Panc1 (cell line): ENCODE measurements at regions not wholly inside any gene's neighbourhood (a gene's known extent, or its start where the extent isn't known, plus 50 kb on each side); places are given as distances from the start of the nearest gene placed in this dataset.

Experiments used
- ATAC-seq: fragments of 200-7000 bp; cut with Tn5 transposase; 2 replicates; pipeline ENCODE4 v1.9.1; 2020; ENCODE audit warnings: mild to moderate bottlenecking, moderate library complexity
- BruUV-seq: library from RNA; stranded (reverse); fragments of 400-500 nt; replicated peaks from 2 replicates; lab custom pipeline; 2021; lab: Mats Ljungman, UMichigan
- CTCF ChIA-PET: fragments of 300-600 bp; sonication (Branson Sonifier 250); formaldehyde crosslinking; loops from one replicate; lab custom pipeline; 2022; ENCODE audit warnings: antibody characterized with exemption; lab: Charles Lee
- POLR2A ChIA-PET: fragments of 300-600 bp; sonication (Branson Sonifier 250); formaldehyde crosslinking; loops from one replicate; lab custom pipeline; 2022; ENCODE audit warnings: antibody characterized with exemption; lab: Charles Lee
- DNase-seq: peaks from one replicate; pipeline ENCODE4 v3.0.0-alpha.2; 2010; ENCODE audit warnings: low read depth, low spot score
- H3K27ac ChIP-seq: 2 replicates; pipeline ENCODE4 v1.5.1; 2011; ENCODE audit warnings: mild to moderate bottlenecking, low read length, inconsistent platforms
- H3K27me3 ChIP-seq: fragments of 200-500 bp; sonication (Bioruptor generic); 2 replicates; pipeline ENCODE4 v1.6.0; 2014; ENCODE audit warnings: low read length, inconsistent platforms; ENCODE audit not compliant: control insufficient read depth, insufficient read depth
- H3K36me3 ChIP-seq: fragments of 200-500 bp; sonication (Bioruptor generic); 2 replicates; pipeline ENCODE4 v1.5.1; 2014; ENCODE audit warnings: inconsistent platforms, mild to moderate bottlenecking, low read length, moderate library complexity; ENCODE audit not compliant: control insufficient read depth, insufficient read depth
- H3K4me1 ChIP-seq: 2 replicates; pipeline ENCODE4 v1.5.1; 2011; ENCODE audit warnings: inconsistent platforms, mild to moderate bottlenecking, low read length, moderate library complexity; ENCODE audit not compliant: control insufficient read depth, insufficient read depth
- H3K4me3 ChIP-seq, 2 experiments: 2 replicates each; pipeline ENCODE4 v1.5.1; 2011 to 2012; ENCODE audit warnings: low read depth in 2 of 2, low read length in 2 of 2, mild to moderate bottlenecking in 2 of 2, inconsistent platforms in 1 of 2, moderate library complexity in 1 of 2
- H3K9me3 ChIP-seq: fragments of 200-500 bp; sonication (Bioruptor generic); 2 replicates; pipeline ENCODE4 v1.5.1; 2014; ENCODE audit warnings: low read depth, mild to moderate bottlenecking, inconsistent platforms, low read length, moderate library complexity; ENCODE audit not compliant: control insufficient read depth, insufficient read depth
- CTCF ChIP-seq: fragments of 450-650 bp; IDR thresholded peaks from 2 replicates; pipeline ENCODE4 v1.5.1; 2017; ENCODE audit warnings: mild to moderate bottlenecking
- POLR2AphosphoS5 ChIP-seq: IDR thresholded peaks from 2 replicates; pipeline ENCODE4 v1.6.1; 2012; ENCODE audit warnings: mild to moderate bottlenecking, low read depth, low read length, moderate library complexity
- REST ChIP-seq, 2 experiments: IDR thresholded peaks; 2 replicates each; pipeline ENCODE4 v1.6.1; 2011 to 2012; ENCODE audit warnings: low read depth in 2 of 2, control low read depth in 1 of 2, low read length in 1 of 2, mild to moderate bottlenecking in 1 of 2, moderate library complexity in 1 of 2; ENCODE audit not compliant: insufficient read depth in 1 of 2
- SIN3A ChIP-seq: IDR thresholded peaks from 2 replicates; pipeline ENCODE4 v1.6.1; 2012; ENCODE audit warnings: low read depth, mild to moderate bottlenecking, low read length, moderate library complexity, borderline replicate concordance; ENCODE audit not compliant: insufficient read depth
- TCF7L2 ChIP-seq: IDR thresholded peaks from 2 replicates; pipeline ENCODE4 v1.6.1; 2011; ENCODE audit warnings: mild to moderate bottlenecking, low read depth, low read length, inconsistent platforms
- in situ Hi-C: cut with HindIII; loops from 2 replicates; pipeline ENCODE4 v1.10.0; 2016; ENCODE audit warnings: low sequenced_read_pairs, low pct_unique_long_range_greater_than_20kb
- intact Hi-C: fragments of 100-400 bp; cut with micrococcal nuclease; formaldehyde crosslinking; loops from one replicate; pipeline ENCODE4 v1.10.0; 2022; ENCODE audit not compliant: unreplicated experiment

- Histone ChIP-seq H3K27ac (no peak overlapping the region), H3K9me3 (no peaks in the 10 kb centered on the region), H3K27me3 (no peaks in the 10 kb centered on the region), H3K4me3 (no peak overlapping the region), H3K36me3 (no peaks in the 10 kb centered on the region), H3K4me1 (no peaks in the 10 kb centered on the region)
- no peak for TF ChIP-seq CTCF
- TF ChIP-seq POLR2AphosphoS5, result no peak
- TF ChIP-seq SIN3A, result no peak
- no peak for TF ChIP-seq TCF7L2
- no peak for TF ChIP-seq REST (IDR thresholded peaks at IDR 0.05; ENCODE audit: insufficient read depth in 1 of 2, low read depth in 2 of 2, low read length in 1 of 2)
- DNase-seq (no peak), ATAC-seq (no peak)
- ChIA-PET POLR2A (no interaction called here), CTCF (interaction anchor here (0.6 kb wide), 1 partner anchor 428 kb away, joined by 4 read pairs; no protein-coding TSS in a partner anchor)
- in situ Hi-C loops, result no loop called here
- intact Hi-C loops, result no loop called here
- BruUV-seq, result no TSS peak
Measured at GRCh38 chr14:62451221-62451620, 594.0 kb downstream of the KCNH5 start.

- intact Hi-C loops (no loop called here), in situ Hi-C loops (no loop called here)
- no peak for TF ChIP-seq CTCF
- no peak for TF ChIP-seq REST (IDR thresholded peaks at IDR 0.05; ENCODE audit: insufficient read depth in 1 of 2, low read depth in 2 of 2, low read length in 1 of 2)
- TF ChIP-seq POLR2AphosphoS5, result no peak
- TF ChIP-seq TCF7L2, result no peak
Measured at GRCh38 chr14:62453226-62453625, 592.0 kb downstream of the KCNH5 start.

More at GRCh38 chr14:62453226-62453625, 592.0 kb downstream of the KCNH5 start:
- no peak for DNase-seq
- Histone ChIP-seq H3K27ac (no peak overlapping the region), H3K9me3 (no peaks in the 10 kb centered on the region), H3K4me1 (no peaks in the 10 kb centered on the region), H3K36me3 (no peaks in the 10 kb centered on the region), H3K27me3 (no peaks in the 10 kb centered on the region), H3K4me3 (no peak overlapping the region)
- ChIA-PET POLR2A (no interaction called here), CTCF (interaction anchor here (0.6 kb wide), 1 partner anchor 562 kb away, joined by 3 read pairs; no protein-coding TSS in a partner anchor)
- BruUV-seq, result no TSS peak
- ATAC-seq, result no peak
